ENCODE measurements at regions not wholly inside any gene's neighbourhood (a gene's known extent, or its start where the extent isn't known, plus 50 kb on each side); places are given as distances from the start of the nearest gene placed in this dataset.

GRCh38 chr13:88118952-88119351 lies 447.8 kb downstream of the SLITRK5 start:
- Mint-ChIP-seq H3K27ac (no peak overlapping the region), H3K36me3 (no peaks in the 10 kb centered on the region), H3K4me1 (peaks cover 0 to 2% (median 0%) of the 10 kb centered on the region in 3 donors), H3K9me3 (peaks cover 2 to 6% (median 3%) of the 10 kb centered on the region in 3 donors), H3K27me3 (no peaks in the 10 kb centered on the region), H3K4me3 (no peak overlapping the region)

DNA sequence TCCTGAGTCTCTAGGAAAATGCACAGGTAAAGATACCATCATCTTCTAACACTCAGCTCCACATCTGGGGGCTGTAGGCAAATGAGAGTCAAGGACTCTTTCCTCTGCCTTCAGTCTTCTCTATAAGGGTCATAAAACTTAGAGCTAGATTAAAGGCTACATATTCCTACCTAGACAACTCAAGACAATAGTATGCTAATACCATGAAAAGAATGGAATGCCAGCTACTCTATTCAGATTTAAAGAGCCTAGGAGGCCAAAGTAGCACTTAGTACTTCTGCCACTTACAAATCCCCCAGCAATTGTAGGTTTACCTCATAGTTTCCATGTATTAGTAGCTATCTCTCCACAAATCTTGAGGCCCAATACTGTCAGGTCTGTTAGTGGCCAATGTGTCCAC lies 453.0 kb downstream of the SLITRK5 start:
- Mint-ChIP-seq H3K27me3 (no peaks in the 10 kb centered on the region), H3K4me1 (peaks cover 0 to 2% (median 0%) of the 10 kb centered on the region in 3 donors), H3K36me3 (no peaks in the 10 kb centered on the region), H3K9me3 (peaks cover 2 to 12% (median 4%) of the 10 kb centered on the region in 3 donors), H3K27ac (no peak overlapping the region), H3K4me3 (no peak overlapping the region)

DNA sequence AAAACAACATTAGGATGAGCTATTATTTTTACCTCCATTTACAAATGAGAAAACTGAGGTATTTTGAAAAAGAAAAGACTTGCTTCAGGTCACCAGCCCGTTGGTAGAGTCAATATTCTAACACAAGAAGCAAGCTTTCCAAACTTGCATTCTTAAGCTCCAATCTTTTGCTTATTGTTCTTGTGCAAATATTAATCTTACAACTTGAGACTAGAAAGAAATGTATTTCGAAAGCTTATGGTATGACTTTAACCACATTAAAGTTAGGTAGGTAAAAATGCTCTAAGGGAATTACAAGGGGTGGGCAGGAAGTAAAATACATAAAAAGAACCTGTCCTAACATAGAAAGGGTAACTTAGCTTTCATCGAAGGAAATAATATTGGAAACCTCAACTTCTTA lies 453.9 kb downstream of the SLITRK5 start:
- H3K27me3 Mint-ChIP-seq: no peaks in the 10 kb centered on the region
- no peak overlapping the region for H3K27ac Mint-ChIP-seq
- peaks cover 0 to 2% (median 0%) of the 10 kb centered on the region in 3 donors for H3K4me1 Mint-ChIP-seq
- no peak overlapping the region for H3K4me3 Mint-ChIP-seq
- no peaks in the 10 kb centered on the region for H3K36me3 Mint-ChIP-seq
- peaks cover 2 to 12% (median 4%) of the 10 kb centered on the region in 3 donors for H3K9me3 Mint-ChIP-seq

DNA sequence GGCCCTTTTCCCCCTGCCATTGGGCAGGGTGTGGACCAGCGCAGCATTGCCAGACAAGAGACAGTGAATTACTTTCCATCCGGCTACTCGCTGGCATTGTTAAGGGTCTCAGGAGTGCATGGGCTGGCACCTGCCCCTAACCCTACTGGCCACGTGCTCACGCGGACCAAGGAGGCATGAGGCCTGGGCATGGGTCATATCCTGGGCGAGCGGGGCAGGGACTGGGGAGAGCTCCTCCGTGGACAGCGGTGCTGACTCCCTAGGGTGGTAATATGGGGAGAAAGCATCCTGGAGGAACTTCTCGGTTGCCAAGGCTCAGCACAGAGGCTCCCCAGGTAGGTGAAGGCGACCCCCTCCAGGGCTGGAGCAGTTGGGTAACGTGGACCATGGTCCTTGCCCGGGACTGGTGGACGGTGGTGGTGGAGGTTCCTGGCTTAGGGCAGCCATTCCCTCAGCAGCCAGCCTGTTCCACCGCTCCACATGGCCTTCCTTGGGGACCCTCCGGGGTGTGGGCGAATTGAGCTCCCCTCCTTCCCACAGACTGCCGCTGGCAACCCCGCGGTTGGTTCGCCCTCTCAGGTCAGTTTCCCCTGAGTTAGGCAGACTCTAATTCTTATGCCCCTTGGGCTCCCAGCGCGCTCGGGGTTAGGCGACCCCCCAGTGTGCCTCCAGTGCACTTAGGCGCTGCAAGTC lies 465.1 kb downstream of the SLITRK5 start:
- Mint-ChIP-seq H3K4me3 (no peak overlapping the region), H3K4me1 (no peaks in the 10 kb centered on the region), H3K27me3 (no peaks in the 10 kb centered on the region), H3K9me3 (peaks cover 6 to 23% (median 8%) of the 10 kb centered on the region in 3 donors), H3K27ac (no peak overlapping the region), H3K36me3 (peaks cover 3% of the 10 kb centered on the region)

DNA sequence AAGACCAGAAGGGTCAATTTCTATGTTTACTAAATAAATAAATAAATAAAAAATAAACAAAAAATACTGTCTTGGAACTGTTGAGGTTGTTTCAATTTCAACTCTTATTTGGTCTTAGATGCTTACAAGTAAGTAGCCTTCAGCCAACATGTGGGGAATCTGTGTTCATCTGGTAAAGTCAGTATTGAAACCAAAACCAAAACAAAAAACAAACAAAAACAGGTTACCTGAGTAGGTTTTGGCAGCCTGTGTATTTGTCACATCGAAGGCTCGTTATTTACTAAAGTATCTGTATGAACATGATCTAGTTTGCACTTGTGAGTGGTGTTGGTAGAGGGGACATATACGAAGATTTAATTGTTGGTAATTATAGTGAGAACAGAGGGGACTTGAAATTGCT lies 471.5 kb downstream of the SLITRK5 start:
- Mint-ChIP-seq H3K4me3 (no peak overlapping the region), H3K27ac (no peak overlapping the region), H3K9me3 (peaks cover 2 to 20% (median 6%) of the 10 kb centered on the region in 3 donors), H3K36me3 (peaks cover 1% of the 10 kb centered on the region), H3K4me1 (no peaks in the 10 kb centered on the region), H3K27me3 (no peaks in the 10 kb centered on the region)

GRCh38 chr13:88144580-88144979 lies 473.4 kb downstream of the SLITRK5 start:
- H3K4me1 Mint-ChIP-seq: no peaks in the 10 kb centered on the region
- H3K36me3 Mint-ChIP-seq: peaks cover 1% of the 10 kb centered on the region
- H3K9me3 Mint-ChIP-seq: peaks cover 2 to 14% (median 4%) of the 10 kb centered on the region in 3 donors

GRCh38 chr13:88153353-88153752 lies 482.2 kb downstream of the SLITRK5 start:
- Mint-ChIP-seq H3K27ac (no peak overlapping the region), H3K36me3 (no peaks in the 10 kb centered on the region), H3K27me3 (no peaks in the 10 kb centered on the region), H3K9me3 (peaks cover 0 to 8% (median 5%) of the 10 kb centered on the region in 3 donors), H3K4me1 (no peaks in the 10 kb centered on the region), H3K4me3 (no peak overlapping the region)

More at GRCh38 chr13:88144580-88144979, 473.4 kb downstream of the SLITRK5 start:
- Mint-ChIP-seq H3K4me3 (no peak overlapping the region), H3K27ac (no peak overlapping the region), H3K27me3 (no peaks in the 10 kb centered on the region)

DNA sequence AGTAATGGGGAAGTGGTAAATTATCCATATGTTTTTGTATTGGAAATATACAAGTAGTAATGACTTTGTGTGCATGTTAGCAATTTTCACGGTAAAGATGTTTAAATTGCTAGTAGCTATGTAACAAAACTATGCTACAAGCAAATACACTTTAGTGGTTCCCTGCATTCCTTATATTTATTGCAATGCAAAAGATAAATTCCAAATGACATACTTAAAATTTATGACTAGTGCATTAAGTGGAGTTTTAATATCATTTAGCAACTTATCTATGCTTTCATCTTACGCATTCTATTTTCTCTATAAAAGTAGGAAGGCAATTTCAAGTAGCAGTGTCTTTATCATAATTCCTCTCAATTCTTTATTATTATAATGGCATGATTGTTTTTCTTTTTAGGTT lies 482.8 kb downstream of the SLITRK5 start:
- H3K36me3 Mint-ChIP-seq: no peaks in the 10 kb centered on the region
- no peaks in the 10 kb centered on the region for H3K4me1 Mint-ChIP-seq
- H3K9me3 Mint-ChIP-seq: peaks cover 0 to 8% (median 5%) of the 10 kb centered on the region in 3 donors
- H3K27me3 Mint-ChIP-seq: no peaks in the 10 kb centered on the region
- no peak overlapping the region for H3K4me3 Mint-ChIP-seq
- no peak overlapping the region for H3K27ac Mint-ChIP-seq

DNA sequence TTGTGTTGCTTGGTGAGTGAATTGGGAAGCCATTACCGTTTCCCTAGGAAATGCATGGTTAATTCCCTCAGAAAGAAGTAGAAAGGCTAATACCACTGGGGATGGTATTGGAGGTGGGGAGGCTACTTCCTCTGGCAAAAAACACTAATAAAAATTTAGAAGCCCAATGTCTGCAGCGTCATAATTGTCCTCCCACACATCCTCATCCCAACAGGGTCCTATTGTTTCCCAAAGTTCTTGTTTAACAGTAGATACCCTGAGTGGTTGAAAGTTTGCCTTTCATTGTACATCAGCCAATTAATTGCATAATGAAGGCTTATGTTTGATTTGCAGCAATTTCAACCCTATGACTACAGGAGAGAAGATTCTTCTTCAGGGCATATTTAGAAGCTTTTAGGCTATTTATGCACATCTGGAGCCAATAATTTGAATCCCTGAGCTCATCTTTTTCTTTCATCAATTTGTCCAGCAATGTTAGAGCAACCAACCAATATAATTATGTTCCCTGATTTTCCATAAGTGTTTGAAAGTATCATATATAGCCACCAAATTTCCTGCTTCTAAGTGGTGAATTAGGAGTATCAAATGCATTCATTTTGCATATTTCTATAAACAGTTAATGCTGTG lies 491.0 kb downstream of the SLITRK5 start:
- Mint-ChIP-seq H3K9me3 (peaks cover 0 to 19% (median 3%) of the 10 kb centered on the region in 3 donors), H3K4me3 (no peak overlapping the region), H3K27me3 (no peaks in the 10 kb centered on the region), H3K36me3 (no peaks in the 10 kb centered on the region), H3K27ac (no peak overlapping the region), H3K4me1 (no peaks in the 10 kb centered on the region)

DNA sequence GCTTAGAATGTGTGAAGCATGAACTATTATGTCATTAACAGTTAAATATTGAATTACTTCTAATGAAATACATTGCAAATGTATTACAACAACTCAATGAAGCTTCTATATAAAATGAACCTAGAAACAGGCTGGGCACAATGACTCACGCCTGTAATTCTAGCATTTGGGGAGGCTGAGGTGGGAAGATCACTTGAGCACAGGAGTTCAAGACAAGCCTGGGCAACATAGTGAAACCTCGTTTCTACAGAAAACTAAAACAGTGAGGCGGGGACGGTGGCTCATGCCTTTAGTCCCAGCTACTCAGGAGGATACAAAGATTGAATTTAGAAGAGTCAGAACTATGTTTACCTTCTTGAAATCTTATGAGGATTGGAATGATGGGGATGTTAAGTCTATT lies 505.1 kb downstream of the SLITRK5 start:
- Mint-ChIP-seq H3K27ac (no peak overlapping the region), H3K4me3 (no peak overlapping the region), H3K4me1 (no peaks in the 10 kb centered on the region), H3K9me3 (peaks cover 0 to 4% (median 0%) of the 10 kb centered on the region in 3 donors), H3K27me3 (no peaks in the 10 kb centered on the region), H3K36me3 (no peaks in the 10 kb centered on the region)

- Mint-ChIP-seq H3K9me3 (peaks cover under 1 to 8% (median 3%) of the 10 kb centered on the region in 3 donors), H3K4me1 (no peaks in the 10 kb centered on the region), H3K27me3 (no peaks in the 10 kb centered on the region), H3K36me3 (no peaks in the 10 kb centered on the region), H3K4me3 (no peak overlapping the region), H3K27ac (no peak overlapping the region)
These were observed 512.3 kb downstream of the SLITRK5 start for GRCh38 chr13:88183440-88183839.

DNA sequence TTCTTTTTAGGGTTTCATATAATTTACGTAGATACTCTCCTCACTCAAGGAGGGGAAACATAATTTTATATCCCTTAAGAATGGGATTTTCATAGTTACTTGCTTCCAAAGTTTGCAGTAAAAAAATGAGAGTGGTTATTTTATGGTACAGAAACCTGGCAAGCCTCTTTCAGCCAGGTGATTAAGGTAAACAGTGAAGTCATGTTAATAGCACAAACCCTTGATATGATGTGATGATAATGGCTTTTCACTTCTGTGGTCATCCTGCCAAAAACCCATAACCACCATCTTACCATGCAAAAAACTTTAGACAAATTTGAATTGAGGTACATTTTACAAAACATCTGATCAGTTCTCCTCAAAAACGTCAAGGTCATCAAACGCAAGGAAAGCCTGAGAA lies 517.8 kb downstream of the SLITRK5 start:
- Mint-ChIP-seq H3K27ac (no peak overlapping the region), H3K9me3 (peaks cover 7 to 9% (median 7%) of the 10 kb centered on the region in 3 donors), H3K36me3 (no peaks in the 10 kb centered on the region), H3K4me3 (no peak overlapping the region), H3K4me1 (no peaks in the 10 kb centered on the region), H3K27me3 (no peaks in the 10 kb centered on the region)

DNA sequence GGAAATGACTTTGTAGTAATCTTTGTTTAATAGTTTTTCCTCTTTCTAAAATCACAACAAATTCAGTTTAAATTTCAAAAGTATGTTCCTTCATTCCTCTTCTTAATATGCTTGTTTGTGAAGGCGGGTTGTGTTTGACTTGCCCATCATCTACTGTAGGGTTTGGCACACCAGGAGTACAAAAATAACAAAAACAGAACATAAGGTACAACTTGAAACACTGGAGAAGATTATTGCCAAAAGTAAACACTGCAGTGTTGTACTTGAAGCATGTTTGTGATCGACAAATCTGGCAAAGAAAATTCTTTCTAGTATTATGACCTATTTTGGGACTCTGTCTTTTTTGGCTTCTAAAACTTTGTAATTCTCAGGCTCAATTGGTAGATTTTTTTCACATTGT lies 518.6 kb downstream of the SLITRK5 start:
- Mint-ChIP-seq H3K4me3 (no peak overlapping the region), H3K27me3 (no peaks in the 10 kb centered on the region), H3K4me1 (no peaks in the 10 kb centered on the region), H3K9me3 (peaks cover 7 to 9% (median 7%) of the 10 kb centered on the region in 3 donors), H3K27ac (no peak overlapping the region), H3K36me3 (no peaks in the 10 kb centered on the region)

- H3K27me3 Mint-ChIP-seq: no peaks in the 10 kb centered on the region
These were observed 524.9 kb downstream of the SLITRK5 start for GRCh38 chr13:88196106-88196505.

DNA sequence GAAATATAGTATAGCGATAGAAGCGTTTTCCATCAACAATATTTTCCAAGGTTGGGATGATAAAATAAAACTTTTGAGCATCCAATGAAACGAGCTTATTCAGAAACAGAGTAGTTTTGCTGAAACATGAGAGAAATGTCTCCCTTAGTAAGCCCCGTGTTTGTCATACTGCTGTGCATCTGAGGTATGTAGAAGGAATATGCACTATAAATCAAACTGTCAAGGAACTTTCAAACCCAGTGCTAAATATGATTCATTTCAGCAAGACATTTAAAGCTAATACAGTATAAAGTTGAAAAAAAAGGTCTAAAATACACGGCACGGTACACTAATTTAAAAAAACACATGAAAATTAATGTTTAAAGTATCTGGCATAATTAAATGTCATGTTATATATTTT lies 546.2 kb downstream of the SLITRK5 start:
- H3K27ac Mint-ChIP-seq: no peak overlapping the region
- no peak overlapping the region for H3K4me3 Mint-ChIP-seq
- no peaks in the 10 kb centered on the region for H3K4me1 Mint-ChIP-seq
- H3K27me3 Mint-ChIP-seq: no peaks in the 10 kb centered on the region
- peaks cover 2 to 10% (median 2%) of the 10 kb centered on the region in 3 donors for H3K9me3 Mint-ChIP-seq
- no peaks in the 10 kb centered on the region for H3K36me3 Mint-ChIP-seq

More at GRCh38 chr13:88196106-88196505, 524.9 kb downstream of the SLITRK5 start:
- peaks cover 5 to 9% (median 9%) of the 10 kb centered on the region in 3 donors for H3K9me3 Mint-ChIP-seq
- H3K4me1 Mint-ChIP-seq: no peaks in the 10 kb centered on the region
- H3K27ac Mint-ChIP-seq: no peak overlapping the region
- no peak overlapping the region for H3K4me3 Mint-ChIP-seq
- H3K36me3 Mint-ChIP-seq: peaks cover 2% of the 10 kb centered on the region

GRCh38 chr13:88217883-88218282 lies 546.7 kb downstream of the SLITRK5 start:
- H3K4me1 Mint-ChIP-seq: no peaks in the 10 kb centered on the region

More at GRCh38 chr13:88217883-88218282, 546.7 kb downstream of the SLITRK5 start:
- no peak overlapping the region for H3K4me3 Mint-ChIP-seq
- no peak overlapping the region for H3K27ac Mint-ChIP-seq
- H3K9me3 Mint-ChIP-seq: peaks cover 2 to 10% (median 2%) of the 10 kb centered on the region in 3 donors
- H3K27me3 Mint-ChIP-seq: no peaks in the 10 kb centered on the region
- no peaks in the 10 kb centered on the region for H3K36me3 Mint-ChIP-seq
